IPS-11a (cell line): ENCODE measurements at regions not wholly inside any gene's neighbourhood (a gene's known extent, or its start where the extent isn't known, plus 50 kb on each side); places are given as distances from the start of the nearest gene placed in this dataset.

ENCODE experiments used
- H3K4me3 ChIP-seq: one replicate; pipeline ENCODE4 v1.5.1; 2013; ENCODE audit warnings: low read depth, low read length, control low read depth

GRCh38 chr5:61683148-61683547, 351.1 kb downstream of the ZSWIM6 start:
- no peak overlapping the region for H3K4me3 ChIP-seq

- H3K4me3 ChIP-seq, result no peak overlapping the region
Observed at GRCh38 chr5:61683926-61684325, 351.9 kb downstream of the ZSWIM6 start.

- H3K4me3 ChIP-seq, result no peak overlapping the region
Observed at GRCh38 chr5:61686491-61687257, 354.6 kb downstream of the ZSWIM6 start.

- H3K4me3 ChIP-seq, result no peak overlapping the region
Observed at GRCh38 chr5:61687371-61687770, 355.3 kb downstream of the ZSWIM6 start.

- H3K4me3 ChIP-seq, result no peak overlapping the region
Observed at GRCh38 chr5:61689153-61689846, 357.2 kb downstream of the ZSWIM6 start.

GRCh38 chr5:61697809-61698558, 365.9 kb downstream of the ZSWIM6 start:
- no peak overlapping the region for H3K4me3 ChIP-seq

- H3K4me3 ChIP-seq, result no peak overlapping the region
Observed at GRCh38 chr5:61701877-61702602, 370.0 kb downstream of the ZSWIM6 start.

GRCh38 chr5:61702784-61703183, 370.7 kb downstream of the ZSWIM6 start:
- H3K4me3 ChIP-seq, result no peak overlapping the region

GRCh38 chr5:61704289-61704688, 372.2 kb downstream of the ZSWIM6 start:
- H3K4me3 ChIP-seq, result no peak overlapping the region

- no peak overlapping the region for H3K4me3 ChIP-seq
Observed at GRCh38 chr5:61706751-61707150, 374.7 kb downstream of the ZSWIM6 start.

GRCh38 chr5:61719124-61719523, 387.1 kb downstream of the ZSWIM6 start:
- no peak overlapping the region for H3K4me3 ChIP-seq

GRCh38 chr5:61720829-61721228, 388.8 kb downstream of the ZSWIM6 start:
- H3K4me3 ChIP-seq, result no peak overlapping the region

- no peak overlapping the region for H3K4me3 ChIP-seq
Observed at GRCh38 chr5:61724102-61724501, 392.0 kb downstream of the ZSWIM6 start.

- H3K4me3 ChIP-seq, result no peak overlapping the region
Observed at GRCh38 chr5:61728287-61728686, 396.2 kb downstream of the ZSWIM6 start.

- H3K4me3 ChIP-seq, result no peak overlapping the region
Observed at GRCh38 chr5:61730866-61731265, 398.8 kb downstream of the ZSWIM6 start.

- H3K4me3 ChIP-seq, result no peak overlapping the region
Observed at GRCh38 chr5:61731267-61731945, 399.3 kb downstream of the ZSWIM6 start.

- H3K4me3 ChIP-seq, result no peak overlapping the region
Observed at GRCh38 chr5:61731946-61732314, 399.9 kb downstream of the ZSWIM6 start.

- no peak overlapping the region for H3K4me3 ChIP-seq
Observed at GRCh38 chr5:61732369-61732768, 400.3 kb downstream of the ZSWIM6 start.

GRCh38 chr5:61732796-61733195, 400.7 kb downstream of the ZSWIM6 start:
- no peak overlapping the region for H3K4me3 ChIP-seq

GRCh38 chr5:61734001-61734400, 401.9 kb downstream of the ZSWIM6 start:
- H3K4me3 ChIP-seq, result no peak overlapping the region

- no peak overlapping the region for H3K4me3 ChIP-seq
Observed at GRCh38 chr5:61734966-61735365, 402.9 kb downstream of the ZSWIM6 start.
